ENCODE measurements at regions not wholly inside any gene's neighbourhood (a gene's known extent, or its start where the extent isn't known, plus 50 kb on each side); places are given as distances from the start of the nearest gene placed in this dataset.

DNA sequence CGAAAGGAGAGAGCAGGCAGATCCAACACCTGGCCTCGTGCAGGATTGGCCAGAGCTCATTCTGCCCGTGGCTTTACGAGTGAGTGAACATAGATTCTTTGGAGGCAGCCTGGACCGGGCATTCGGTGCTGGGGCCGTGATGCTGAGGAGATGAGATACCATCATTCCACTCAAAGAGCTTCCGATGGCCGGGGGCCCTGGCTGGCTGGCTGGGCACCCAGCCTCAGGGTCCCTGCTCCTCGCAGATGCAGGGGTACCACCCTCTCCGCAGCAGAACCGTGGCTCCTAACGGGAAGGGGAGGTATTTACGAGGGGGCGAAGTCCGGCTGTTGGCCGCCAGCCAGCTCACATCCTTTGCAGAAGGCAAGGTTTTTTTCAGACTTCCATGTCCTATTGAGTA lies 66.1 kb upstream of the FOXF1 start:
- TF ChIP-seq, protein P1, sequence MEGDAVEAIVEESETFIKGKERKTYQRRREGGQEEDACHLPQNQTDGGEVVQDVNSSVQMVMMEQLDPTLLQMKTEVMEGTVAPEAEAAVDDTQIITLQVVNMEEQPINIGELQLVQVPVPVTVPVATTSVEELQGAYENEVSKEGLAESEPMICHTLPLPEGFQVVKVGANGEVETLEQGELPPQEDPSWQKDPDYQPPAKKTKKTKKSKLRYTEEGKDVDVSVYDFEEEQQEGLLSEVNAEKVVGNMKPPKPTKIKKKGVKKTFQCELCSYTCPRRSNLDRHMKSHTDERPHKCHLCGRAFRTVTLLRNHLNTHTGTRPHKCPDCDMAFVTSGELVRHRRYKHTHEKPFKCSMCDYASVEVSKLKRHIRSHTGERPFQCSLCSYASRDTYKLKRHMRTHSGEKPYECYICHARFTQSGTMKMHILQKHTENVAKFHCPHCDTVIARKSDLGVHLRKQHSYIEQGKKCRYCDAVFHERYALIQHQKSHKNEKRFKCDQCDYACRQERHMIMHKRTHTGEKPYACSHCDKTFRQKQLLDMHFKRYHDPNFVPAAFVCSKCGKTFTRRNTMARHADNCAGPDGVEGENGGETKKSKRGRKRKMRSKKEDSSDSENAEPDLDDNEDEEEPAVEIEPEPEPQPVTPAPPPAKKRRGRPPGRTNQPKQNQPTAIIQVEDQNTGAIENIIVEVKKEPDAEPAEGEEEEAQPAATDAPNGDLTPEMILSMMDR (conservative IDR thresholded peaks at IDR 0.05), result no peak
- TF ChIP-seq ZFX (IDR thresholded peaks at IDR 0.05), result no peak

All from C4-2B (cell line).